OCI-LY3 (cell line): ENCODE measurements at regions not wholly inside any gene's neighbourhood (a gene's known extent, or its start where the extent isn't known, plus 50 kb on each side); places are given as distances from the start of the nearest gene placed in this dataset.

Experiments used
- H2AFZ ChIP-seq: fragments of 200-600, 300-600 bp; shearing (Covaris generic); 2 replicates; pipeline ENCODE4 v1.6.0; 2014; ENCODE audit warnings: antibody characterized with exemption, low read depth, low read length
- H3K27ac ChIP-seq: fragments of 200-600, 300-600 bp; sonication (generic); 2 replicates; pipeline ENCODE4 v1.5.1; 2014; ENCODE audit warnings: mild to moderate bottlenecking, low read length, moderate library complexity, mixed read lengths
- H3K27me3 ChIP-seq: fragments of 200-600, 300-600 bp; sonication (generic); 2 replicates; pipeline ENCODE4 v1.6.1; 2014; ENCODE audit warnings: low read depth, low read length, mixed read lengths
- H3K36me3 ChIP-seq: fragments of 200-600, 300-600 bp; sonication (generic); replicated peaks from 2 replicates; pipeline ENCODE3; 2014; ENCODE audit warnings: low read depth, low read length, mixed read lengths
- H3K4me1 ChIP-seq: fragments of 300-600, 200-600 bp; sonication (generic); 2 replicates; pipeline ENCODE4 v1.6.1; 2014; ENCODE audit warnings: low read length, mixed read lengths
- H3K4me2 ChIP-seq: fragments of 200-600, 300-600 bp; sonication (generic); 2 replicates; pipeline ENCODE4 v1.6.1; 2014; ENCODE audit warnings: low read length, mixed read lengths
- H3K4me3 ChIP-seq: fragments of 300-600, 200-600 bp; sonication (generic); 2 replicates; pipeline ENCODE4 v1.5.1; 2014; ENCODE audit warnings: antibody characterized with exemption, mild to moderate bottlenecking, low read length, moderate library complexity
- H3K79me2 ChIP-seq: fragments of 300-600, 200-600 bp; shearing (Covaris generic); 2 replicates; pipeline ENCODE4 v1.6.1; 2014; ENCODE audit warnings: mild to moderate bottlenecking, low read length, mixed read lengths
- H3K9ac ChIP-seq: fragments of 300-600, 200-600 bp; shearing (Covaris generic); 2 replicates; pipeline ENCODE4 v1.6.0; 2014; ENCODE audit warnings: mild to moderate bottlenecking, low read length, moderate library complexity
- H3K9me3 ChIP-seq: fragments of 200-600, 300-600 bp; shearing (Covaris generic); 2 replicates; pipeline ENCODE4 v1.6.1; 2014; ENCODE audit warnings: low read length, mixed read lengths; ENCODE audit not compliant: insufficient read depth
- H4K20me1 ChIP-seq: fragments of 200-600, 300-600 bp; sonication (generic); 2 replicates; pipeline ENCODE4 v1.6.1; 2016; ENCODE audit warnings: low read length, mixed read lengths; ENCODE audit not compliant: insufficient read depth
- EZH2phosphoT487 ChIP-seq: fragments of 200-600 bp; shearing (Covaris generic); IDR thresholded peaks from 2 replicates; pipeline ENCODE4 v1.6.1; 2018; ENCODE audit warnings: antibody characterized with exemption, mixed run types, low read depth
- TF ChIP-seq, protein P1 (sequence below): fragments of 200-600, 300-600 bp; sonication (generic); IDR thresholded peaks from 2 replicates; pipeline ENCODE4 v1.5.1; 2014; ENCODE audit warnings: antibody characterized with exemption, low read length, low read depth

DNA sequence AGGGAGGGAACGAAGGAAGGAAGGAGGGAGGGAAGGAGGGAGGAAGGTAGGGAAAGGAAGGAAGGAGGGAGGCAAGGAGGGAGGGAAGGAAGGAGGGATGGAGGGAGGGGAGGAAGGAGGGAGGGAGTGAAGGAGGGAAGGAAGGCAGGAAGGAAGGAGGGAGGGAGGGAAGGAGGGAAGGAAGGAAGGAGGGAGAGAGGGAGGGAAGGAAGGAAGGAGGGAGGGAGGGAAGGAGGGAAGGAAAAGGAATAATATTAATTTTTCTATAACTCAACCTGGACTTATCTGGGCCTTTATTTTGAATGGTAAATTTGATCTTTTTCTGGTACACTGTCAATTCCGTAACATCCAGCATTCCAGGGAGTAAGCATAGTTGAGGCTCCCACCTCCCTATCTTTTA is 244.2 kb downstream of the SPRY1 start:
- TF ChIP-seq EZH2phosphoT487, result no peak
- TF ChIP-seq, protein P1, sequence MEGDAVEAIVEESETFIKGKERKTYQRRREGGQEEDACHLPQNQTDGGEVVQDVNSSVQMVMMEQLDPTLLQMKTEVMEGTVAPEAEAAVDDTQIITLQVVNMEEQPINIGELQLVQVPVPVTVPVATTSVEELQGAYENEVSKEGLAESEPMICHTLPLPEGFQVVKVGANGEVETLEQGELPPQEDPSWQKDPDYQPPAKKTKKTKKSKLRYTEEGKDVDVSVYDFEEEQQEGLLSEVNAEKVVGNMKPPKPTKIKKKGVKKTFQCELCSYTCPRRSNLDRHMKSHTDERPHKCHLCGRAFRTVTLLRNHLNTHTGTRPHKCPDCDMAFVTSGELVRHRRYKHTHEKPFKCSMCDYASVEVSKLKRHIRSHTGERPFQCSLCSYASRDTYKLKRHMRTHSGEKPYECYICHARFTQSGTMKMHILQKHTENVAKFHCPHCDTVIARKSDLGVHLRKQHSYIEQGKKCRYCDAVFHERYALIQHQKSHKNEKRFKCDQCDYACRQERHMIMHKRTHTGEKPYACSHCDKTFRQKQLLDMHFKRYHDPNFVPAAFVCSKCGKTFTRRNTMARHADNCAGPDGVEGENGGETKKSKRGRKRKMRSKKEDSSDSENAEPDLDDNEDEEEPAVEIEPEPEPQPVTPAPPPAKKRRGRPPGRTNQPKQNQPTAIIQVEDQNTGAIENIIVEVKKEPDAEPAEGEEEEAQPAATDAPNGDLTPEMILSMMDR, result no peak
- Histone ChIP-seq H3K27ac (no peak overlapping the region), H3K36me3 (no peaks in the 10 kb centered on the region), H3K4me1 (no peaks in the 10 kb centered on the region), H3K4me3 (no peak overlapping the region), H3K27me3 (no peaks in the 10 kb centered on the region), H4K20me1 (no peaks in the 10 kb centered on the region), H3K9ac (no peak overlapping the region), H3K79me2 (no peaks in the 10 kb centered on the region), H3K9me3 (no peaks in the 10 kb centered on the region), H3K4me2 (no peak overlapping the region), H2AFZ (no peak overlapping the region)

DNA sequence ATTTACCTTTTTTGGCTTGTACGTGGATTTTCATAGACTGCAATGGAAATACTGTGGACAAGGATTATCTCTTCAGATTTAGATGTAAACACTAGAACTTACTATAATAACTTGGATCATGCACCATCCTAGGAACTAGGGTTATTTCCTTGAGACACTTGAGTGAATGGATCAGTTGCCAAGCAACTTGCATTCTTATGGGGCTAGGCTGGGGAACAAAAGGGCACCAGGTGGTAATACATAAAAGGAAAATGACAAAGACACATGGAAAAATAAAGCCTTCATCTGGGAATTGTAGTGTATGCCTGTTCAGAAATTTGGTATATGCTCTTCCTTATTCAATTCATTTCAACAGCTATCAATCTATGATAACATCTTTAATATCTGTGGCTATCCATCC is 247.1 kb downstream of the SPRY1 start:
- no peaks in the 10 kb centered on the region for H3K4me1 ChIP-seq
- H3K4me2 ChIP-seq, result no peak overlapping the region
- no peaks in the 10 kb centered on the region for H3K79me2 ChIP-seq
- no peaks in the 10 kb centered on the region for H3K36me3 ChIP-seq
- no peak overlapping the region for H3K9ac ChIP-seq
- TF ChIP-seq EZH2phosphoT487, result no peak
- TF ChIP-seq, protein P1, result no peak
- no peaks in the 10 kb centered on the region for H3K9me3 ChIP-seq
- H4K20me1 ChIP-seq, result no peaks in the 10 kb centered on the region
- H3K27ac ChIP-seq, result no peak overlapping the region
- no peak overlapping the region for H2AFZ ChIP-seq
- H3K27me3 ChIP-seq, result no peaks in the 10 kb centered on the region; the same call in 1 of the 2 replicates
- H3K4me3 ChIP-seq, result no peak overlapping the region

DNA sequence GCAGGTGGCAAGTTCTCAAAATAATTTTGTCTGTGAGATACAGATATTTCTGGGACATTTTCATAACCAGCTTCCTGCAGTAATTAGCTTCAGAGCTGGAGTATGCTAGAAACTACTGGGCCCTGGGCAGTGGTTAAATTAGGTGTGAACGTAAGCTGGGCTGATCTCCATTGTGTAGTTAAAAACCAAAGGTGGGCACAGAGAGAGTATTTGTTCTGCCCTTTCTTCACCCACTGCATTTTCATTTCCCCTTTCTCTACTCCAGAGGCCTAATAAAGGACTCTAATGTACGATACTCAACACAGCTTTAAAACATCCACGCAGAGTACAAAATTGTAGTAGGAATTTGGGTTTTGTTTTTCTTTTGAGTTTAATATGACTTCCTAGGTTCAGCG is 252.7 kb downstream of the SPRY1 start:
- Histone ChIP-seq H3K27ac (no peak overlapping the region), H3K4me3 (peak overlapping the region; percentile 32), H3K79me2 (no peaks in the 10 kb centered on the region), H3K4me2 (peak overlapping the region; percentile 66), H3K27me3 (peaks cover 2% of the 10 kb centered on the region; the same call in 1 of the 2 replicates), H4K20me1 (no peaks in the 10 kb centered on the region), H3K4me1 (peaks cover 15% of the 10 kb centered on the region), H3K9ac (no peak overlapping the region), H2AFZ (no peak overlapping the region), H3K36me3 (no peaks in the 10 kb centered on the region), H3K9me3 (no peaks in the 10 kb centered on the region)
- TF ChIP-seq, protein P1, result no peak
- TF ChIP-seq EZH2phosphoT487, result no peak

DNA sequence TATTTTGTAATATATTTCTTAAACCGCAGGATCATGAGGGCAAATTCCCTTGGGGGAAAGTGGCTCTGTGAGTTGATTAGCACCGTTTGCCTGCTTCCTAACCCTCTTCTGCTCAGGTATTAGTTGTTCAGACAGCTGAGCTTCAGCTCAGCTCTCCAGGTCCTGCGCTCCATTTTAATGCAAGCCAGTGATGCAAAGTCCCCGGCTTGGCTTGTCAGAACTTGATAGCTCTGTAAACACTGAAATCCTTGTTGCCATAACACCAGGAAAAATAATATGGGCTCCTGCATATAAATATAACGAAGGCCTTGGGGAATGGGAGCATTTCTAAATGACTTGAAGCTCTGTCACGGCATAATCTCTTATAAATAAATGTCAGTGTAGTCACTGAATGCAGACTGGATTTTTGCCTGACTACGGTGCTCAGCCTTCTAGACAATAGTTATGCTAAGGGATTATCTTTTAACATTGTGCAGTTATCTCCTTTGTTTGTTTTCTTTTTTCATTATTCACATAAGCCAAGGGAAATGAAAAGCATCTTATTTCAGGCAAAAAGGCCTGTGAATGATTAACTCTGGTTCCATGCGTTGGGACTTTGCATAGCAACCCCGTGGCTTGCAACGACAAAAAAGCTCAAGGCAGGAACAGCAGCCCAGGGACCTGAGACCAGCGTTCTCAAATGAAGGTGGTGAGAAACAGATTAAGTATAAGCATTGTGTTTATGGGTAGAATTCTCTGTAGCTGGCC is 253.2 kb downstream of the SPRY1 start:
- Histone ChIP-seq H3K27ac (no peak overlapping the region), H3K4me2 (peak overlapping the region; percentile 66), H3K4me3 (peak overlapping the region; percentile 32), H4K20me1 (no peaks in the 10 kb centered on the region), H3K27me3 (peaks cover 2% of the 10 kb centered on the region; the same call in 1 of the 2 replicates), H2AFZ (peak overlapping the region; percentile 36; the same call in 1 of the 2 replicates), H3K9me3 (no peaks in the 10 kb centered on the region), H3K9ac (no peak overlapping the region), H3K4me1 (peaks cover 15% of the 10 kb centered on the region), H3K79me2 (no peaks in the 10 kb centered on the region), H3K36me3 (no peaks in the 10 kb centered on the region)
- TF ChIP-seq, protein P1, result no peak
- TF ChIP-seq EZH2phosphoT487, result no peak
